ENCODE measurements at regions not wholly inside any gene's neighbourhood (a gene's known extent, or its start where the extent isn't known, plus 50 kb on each side); places are given as distances from the start of the nearest gene placed in this dataset.

- no peak overlapping the region for H2BK120ac ChIP-seq (ENCODE audit: low read depth, low read length)
- no peak overlapping the region for H2AFZ ChIP-seq (replicated peaks; ENCODE audit: low read length, poor library complexity)
- H4K20me1 ChIP-seq (ENCODE audit: insufficient read depth, low read length): no peaks in the 10 kb centered on the region
- H3K14ac ChIP-seq (replicated peaks; ENCODE audit: low read depth, low read length): no peak overlapping the region
- H3K9ac ChIP-seq (ENCODE audit: low read depth, low read length): no peak overlapping the region
- BruUV-seq (replicated peaks): no TSS peak
- TF ChIP-seq FOS (IDR thresholded peaks at IDR 0.05; ENCODE audit: low read depth, low read length) (no peak), BHLHE40 (IDR thresholded peaks at IDR 0.05; ENCODE audit: low read depth, low read length) (no peak), SMC3 (IDR thresholded peaks at IDR 0.05; ENCODE audit: low read depth, low read length) (no peak), RCOR1 (IDR thresholded peaks at IDR 0.05; ENCODE audit: insufficient replicate concordance, low read length) (no peak), CHD1 (IDR thresholded peaks at IDR 0.05; ENCODE audit: low read depth, low read length) (no peak), ELK1 (IDR thresholded peaks at IDR 0.05; ENCODE audit: borderline replicate concordance, low read depth, low read length) (no peak), USF2 (IDR thresholded peaks at IDR 0.05; ENCODE audit: low read depth, low read length) (no peak), MAFK (IDR thresholded peaks at IDR 0.05; ENCODE audit: low read depth, low read length) (no peak), MAZ (IDR thresholded peaks at IDR 0.05; ENCODE audit: borderline replicate concordance, low read depth, low read length) (no peak), CEBPB (IDR thresholded peaks at IDR 0.05; ENCODE audit: low read depth, low read length) (no peak), RAD21 (IDR thresholded peaks at IDR 0.05; ENCODE audit: low read length) (no peak), RFX5 (IDR thresholded peaks at IDR 0.05; ENCODE audit: low read depth, low read length) (no peak), POLR2A (IDR thresholded peaks at IDR 0.05; ENCODE audit: low read depth, low read length) (no peak), MXI1 (IDR thresholded peaks at IDR 0.05; ENCODE audit: borderline replicate concordance, low read depth, low read length) (no peak), CTCF (conservative IDR thresholded peaks at IDR 0.05; ENCODE audit: low read depth, low read length) (no peak), NFE2L2 (IDR thresholded peaks at IDR 0.05; ENCODE audit: low read depth, low read length) (no peak)
- H3K9me1 ChIP-seq (ENCODE audit: insufficient read depth, low read length): no peaks in the 10 kb centered on the region
- H3K56ac ChIP-seq (ENCODE audit: extremely low read depth, insufficient read depth, low read length): no peak overlapping the region
- CTCF ChIA-PET: interaction anchor here (0.7 kb wide), 1 partner anchor 36 kb away, joined by 3 read pairs; no protein-coding TSS in a partner anchor
- no peaks in the 10 kb centered on the region for H3K79me1 ChIP-seq (ENCODE audit: low read depth in 1 of 2, low read length in 2 of 2)
- no peak overlapping the region for H3K27ac ChIP-seq (ENCODE audit: insufficient read depth, low read length)
- no peak overlapping the region for H4K8ac ChIP-seq (ENCODE audit: low read depth in 2 of 2, low read length in 2 of 2)
- H3K18ac ChIP-seq (ENCODE audit: low read depth, low read length): no peak overlapping the region
- no peak overlapping the region for H2AK9ac ChIP-seq (replicated peaks; ENCODE audit: low read depth, low read length, poor library complexity)
- POLR2A ChIA-PET (ENCODE audit: unreplicated experiment): no interaction called here
- H4K5ac ChIP-seq (ENCODE audit: low read depth, low read length): no peak overlapping the region
- H3K4me3 ChIP-seq (ENCODE audit: insufficient read depth, low read depth, low read length): no peak overlapping the region
- in situ Hi-C loops (cut with MboI; ENCODE audit: low sequenced_read_pairs): no loop called here
- no peak overlapping the region for H2AK5ac ChIP-seq (ENCODE audit: low read depth, low read length)
- H4K91ac ChIP-seq (ENCODE audit: insufficient read depth, low read depth, low read length): no peak overlapping the region
- ATAC-seq (ENCODE audit: low read depth) (no peak), DNase-seq (no peak)
- H3K4ac ChIP-seq (ENCODE audit: low read depth, low read length): no peak overlapping the region
- H2BK20ac ChIP-seq (ENCODE audit: low read depth, low read length): no peak overlapping the region
- H3K4me1 ChIP-seq (ENCODE audit: control insufficient read depth, insufficient read depth, low read length): no peaks in the 10 kb centered on the region
- H2BK5ac ChIP-seq (ENCODE audit: low read depth, low read length, poor library complexity, severe bottlenecking): no peak overlapping the region
- intact Hi-C loops (cut with micrococcal nuclease): no loop called here
- no peaks in the 10 kb centered on the region for H3K36me3 ChIP-seq (ENCODE audit: control insufficient read depth, insufficient read depth, low read length)
- no peak overlapping the region for H3K23ac ChIP-seq (ENCODE audit: low read depth, low read length)
- no peak overlapping the region for H3K4me2 ChIP-seq (ENCODE audit: low read depth, low read length)
- no peak overlapping the region for H2BK15ac ChIP-seq (ENCODE audit: low read depth, low read length)
- dilution Hi-C loops (cut with HindIII; ENCODE audit: low sequenced_read_pairs, unreplicated experiment): no loop called here
- H3K9me3 ChIP-seq (ENCODE audit: control insufficient read depth, insufficient read depth, low read length): no peaks in the 10 kb centered on the region
- H3K27me3 ChIP-seq (ENCODE audit: control insufficient read depth, insufficient read depth, low read length): peaks cover 10% of the 10 kb centered on the region
- WGBS, 2 experiments (ENCODE audit: extremely low coverage in 2 of 2, insufficient read length in 1 of 2): no CpG with 5 or more reads among the region's 6 CpGs
Measured at GRCh38 chr6:131460614-131461000, 112.4 kb upstream of the ARG1 start.
